PC-9 (cell line): ENCODE measurements at regions not wholly inside any gene's neighbourhood (a gene's known extent, or its start where the extent isn't known, plus 50 kb on each side); places are given as distances from the start of the nearest gene placed in this dataset.
"Not testable (repeated sequence)": the region's sequence is repeated elsewhere in the genome, so short reads cannot be mapped to it uniquely, and the experiment has no call there.

Source experiments
- BruUV-seq: library from RNA; stranded (reverse); fragments of 400-500 nt; replicated peaks from 2 replicates; lab custom pipeline; 2021; lab: Mats Ljungman, UMichigan
- CTCF ChIA-PET: fragments of 300-600 bp; sonication (Branson Sonifier 250); formaldehyde crosslinking; loops from one replicate; lab custom pipeline; 2022; ENCODE audit warnings: antibody characterized with exemption; lab: Charles Lee
- POLR2A ChIA-PET: fragments of 300-600 bp; sonication (Branson Sonifier 250); formaldehyde crosslinking; loops from one replicate; lab custom pipeline; 2022; ENCODE audit warnings: antibody characterized with exemption; ENCODE audit not compliant: unreplicated experiment; lab: Charles Lee
- DNase-seq, 2 experiments: peaks; one replicate each; pipeline versions ENCODE4 v3.0.0 to v3.0.0-alpha.2; 2015 to 2022; ENCODE audit warnings: mixed read lengths in 1 of 2
- H2AFZ ChIP-seq: fragments of 200-600 bp; sonication (generic); 2 replicates; pipeline ENCODE4 v1.8.1; 2017; ENCODE audit warnings: antibody characterized with exemption
- H3F3A ChIP-seq: fragments of 200-600 bp; sonication (generic); 2 replicates; pipeline ENCODE4 v1.8.1; 2017; ENCODE audit warnings: antibody characterized with exemption, mild to moderate bottlenecking, low read depth; ENCODE audit not compliant: insufficient read depth
- H3K27ac ChIP-seq: fragments of 200-600 bp; sonication (generic); 2 replicates; pipeline ENCODE4 v1.6.1; 2016; ENCODE audit warnings: mixed run types
- H3K27me3 ChIP-seq: fragments of 200-600 bp; sonication (generic); 2 replicates; pipeline ENCODE4 v1.6.1; 2016; ENCODE audit warnings: low read depth, mixed run types; ENCODE audit not compliant: insufficient read depth
- H3K36me3 ChIP-seq: fragments of 200-600 bp; sonication (generic); 2 replicates; pipeline ENCODE4 v1.6.1; 2016; ENCODE audit warnings: low read depth, mixed run types
- H3K4me1 ChIP-seq: fragments of 200-600 bp; sonication (generic); replicated peaks from 2 replicates; pipeline ENCODE4 v1.6.1; 2016; ENCODE audit warnings: mixed run types; ENCODE audit not compliant: insufficient read depth
- H3K4me2 ChIP-seq: fragments of 200-600 bp; sonication (generic); 2 replicates; pipeline ENCODE4 v1.6.1; 2017; ENCODE audit warnings: mixed run types
- H3K4me3 ChIP-seq: fragments of 200-600 bp; sonication (generic); 2 replicates; pipeline ENCODE4 v1.6.1; 2016; ENCODE audit warnings: mixed run types
- H3K79me2 ChIP-seq: fragments of 200-600 bp; sonication (generic); 2 replicates; pipeline ENCODE4 v1.6.1; 2017; ENCODE audit warnings: low read depth, mixed run types
- H3K9me2 ChIP-seq: fragments of 200-600 bp; sonication (generic); 2 replicates; pipeline ENCODE4 v1.8.1; 2017; ENCODE audit warnings: mild to moderate bottlenecking; ENCODE audit not compliant: insufficient read depth
- H3K9me3 ChIP-seq: fragments of 200-600 bp; sonication (generic); 2 replicates; pipeline ENCODE4 v1.8.1; 2016; ENCODE audit warnings: low read depth; ENCODE audit not compliant: insufficient read depth
- H4K20me1 ChIP-seq: fragments of 200-600 bp; sonication (generic); 2 replicates; pipeline ENCODE4 v1.8.1; 2017; ENCODE audit not compliant: insufficient read depth
- EZH2 ChIP-seq: fragments of 200-600 bp; sonication (generic); IDR thresholded peaks from 2 replicates; pipeline ENCODE4 v1.8.0; 2017; ENCODE audit warnings: antibody characterized with exemption, low read depth
- intact Hi-C: fragments of 100-400 bp; cut with micrococcal nuclease; formaldehyde crosslinking; loops from one replicate; pipeline ENCODE4 v1.10.0; 2022; ENCODE audit not compliant: unreplicated experiment
- TF ChIP-seq, protein P1 (sequence below): fragments of 200-600 bp; sonication (generic); conservative IDR thresholded peaks from 2 replicates; pipeline ENCODE4 v1.6.1; 2017; ENCODE audit warnings: mixed run types, antibody characterized with exemption, mild to moderate bottlenecking, moderate library complexity

DNA sequence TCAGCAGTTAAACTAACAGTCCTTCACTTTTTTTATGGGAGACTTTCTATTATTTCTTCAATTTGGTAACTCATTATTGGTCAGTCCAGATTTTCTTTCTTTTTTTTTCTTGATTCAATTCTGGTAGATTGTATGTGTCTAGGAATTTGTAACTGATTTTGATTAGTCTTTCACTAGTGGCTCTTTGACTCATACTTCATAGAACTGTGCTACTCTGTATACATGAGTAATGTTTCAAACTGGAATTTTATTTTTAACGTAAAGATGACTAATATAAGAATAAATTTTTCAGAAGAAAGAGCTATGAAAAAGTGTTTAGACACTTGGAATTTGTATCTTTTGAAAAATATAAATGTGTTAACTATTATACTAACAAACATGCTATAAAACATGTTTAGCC is 813.0 kb downstream of the TRAM1L1 start:
- ChIA-PET CTCF (no interaction called here), POLR2A (no interaction called here)
- Histone ChIP-seq H3K4me1 (no peaks in the 10 kb centered on the region), H3K27me3 (no peaks in the 10 kb centered on the region), H3K4me2 (no peak overlapping the region), H3K9me3 (no peaks in the 10 kb centered on the region), H3K79me2 (no peaks in the 10 kb centered on the region), H4K20me1 (no peaks in the 10 kb centered on the region), H3K27ac (no peak overlapping the region), H2AFZ (no peak overlapping the region), H3K4me3 (no peak overlapping the region), H3F3A (no peaks in the 10 kb centered on the region), H3K9me2 (no peaks in the 10 kb centered on the region), H3K36me3 (no peaks in the 10 kb centered on the region)
- TF ChIP-seq EZH2: no peak
- TF ChIP-seq, protein P1, sequence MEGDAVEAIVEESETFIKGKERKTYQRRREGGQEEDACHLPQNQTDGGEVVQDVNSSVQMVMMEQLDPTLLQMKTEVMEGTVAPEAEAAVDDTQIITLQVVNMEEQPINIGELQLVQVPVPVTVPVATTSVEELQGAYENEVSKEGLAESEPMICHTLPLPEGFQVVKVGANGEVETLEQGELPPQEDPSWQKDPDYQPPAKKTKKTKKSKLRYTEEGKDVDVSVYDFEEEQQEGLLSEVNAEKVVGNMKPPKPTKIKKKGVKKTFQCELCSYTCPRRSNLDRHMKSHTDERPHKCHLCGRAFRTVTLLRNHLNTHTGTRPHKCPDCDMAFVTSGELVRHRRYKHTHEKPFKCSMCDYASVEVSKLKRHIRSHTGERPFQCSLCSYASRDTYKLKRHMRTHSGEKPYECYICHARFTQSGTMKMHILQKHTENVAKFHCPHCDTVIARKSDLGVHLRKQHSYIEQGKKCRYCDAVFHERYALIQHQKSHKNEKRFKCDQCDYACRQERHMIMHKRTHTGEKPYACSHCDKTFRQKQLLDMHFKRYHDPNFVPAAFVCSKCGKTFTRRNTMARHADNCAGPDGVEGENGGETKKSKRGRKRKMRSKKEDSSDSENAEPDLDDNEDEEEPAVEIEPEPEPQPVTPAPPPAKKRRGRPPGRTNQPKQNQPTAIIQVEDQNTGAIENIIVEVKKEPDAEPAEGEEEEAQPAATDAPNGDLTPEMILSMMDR: no peak
- intact Hi-C loops: no loop called here
- BruUV-seq: no TSS peak
- DNase-seq: no peak

DNA sequence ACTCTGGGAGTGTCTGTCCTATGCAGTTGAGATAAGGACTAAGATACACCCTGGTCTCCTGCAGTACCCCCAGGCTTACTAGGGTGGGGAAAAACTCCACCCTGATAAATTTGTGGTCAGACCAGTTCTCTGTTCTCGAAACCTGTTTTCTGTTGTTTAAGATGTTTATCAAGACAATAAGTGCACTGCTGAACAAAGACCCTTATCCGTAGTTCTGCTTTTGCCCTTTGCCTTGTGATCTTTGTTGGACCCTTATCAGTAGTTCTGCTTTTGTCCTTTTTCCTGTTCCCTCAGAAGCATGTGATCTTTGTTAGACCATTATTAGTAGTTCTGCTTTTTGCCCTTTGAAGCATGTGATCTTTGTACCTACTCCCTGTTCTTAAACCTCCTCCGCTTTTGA is 824.4 kb downstream of the TRAM1L1 start:
- H3F3A ChIP-seq, H3K27ac ChIP-seq, intact Hi-C loops, CTCF ChIA-PET, H3K79me2 ChIP-seq, H3K4me1 ChIP-seq, H3K9me3 ChIP-seq, H4K20me1 ChIP-seq, H2AFZ ChIP-seq, H3K27me3 ChIP-seq, H3K9me2 ChIP-seq, POLR2A ChIA-PET, H3K36me3 ChIP-seq, DNase-seq, H3K4me2 ChIP-seq, H3K4me3 ChIP-seq, BruUV-seq: not testable (repeated sequence)

DNA sequence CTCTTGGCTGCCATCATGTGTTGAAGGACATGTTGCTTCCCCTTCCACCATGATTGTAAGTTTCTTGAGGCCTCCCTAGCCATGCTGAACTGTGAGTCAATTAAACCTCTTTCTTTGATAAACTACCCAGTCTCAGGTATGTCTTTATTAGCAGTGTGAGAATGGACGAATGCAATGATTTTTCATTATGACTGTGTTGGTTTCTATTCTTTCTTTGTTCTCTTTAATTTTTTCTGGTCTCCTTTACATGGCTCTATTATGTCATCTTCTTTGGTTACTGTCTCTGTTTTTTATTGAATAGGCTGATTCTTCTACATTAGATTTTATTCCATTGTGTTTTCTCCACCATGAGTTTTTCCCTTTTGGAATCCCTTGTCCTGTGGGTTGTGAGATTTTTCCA is 840.6 kb downstream of the TRAM1L1 start:
- Histone ChIP-seq H3K4me2 (no peak overlapping the region), H3K4me3 (no peak overlapping the region), H3K27me3 (no peaks in the 10 kb centered on the region), H3F3A (no peaks in the 10 kb centered on the region), H3K9me3 (no peaks in the 10 kb centered on the region), H3K79me2 (no peaks in the 10 kb centered on the region), H3K9me2 (no peaks in the 10 kb centered on the region), H3K4me1 (no peaks in the 10 kb centered on the region), H3K36me3 (no peaks in the 10 kb centered on the region), H2AFZ (no peak overlapping the region), H3K27ac (no peak overlapping the region), H4K20me1 (no peaks in the 10 kb centered on the region)
- POLR2A ChIA-PET: no interaction called here
- TF ChIP-seq, protein P1: no peak
- TF ChIP-seq EZH2: no peak
- CTCF ChIA-PET: no interaction called here
- no TSS peak for BruUV-seq
- DNase-seq: no peak
- intact Hi-C loops: no loop called here

DNA sequence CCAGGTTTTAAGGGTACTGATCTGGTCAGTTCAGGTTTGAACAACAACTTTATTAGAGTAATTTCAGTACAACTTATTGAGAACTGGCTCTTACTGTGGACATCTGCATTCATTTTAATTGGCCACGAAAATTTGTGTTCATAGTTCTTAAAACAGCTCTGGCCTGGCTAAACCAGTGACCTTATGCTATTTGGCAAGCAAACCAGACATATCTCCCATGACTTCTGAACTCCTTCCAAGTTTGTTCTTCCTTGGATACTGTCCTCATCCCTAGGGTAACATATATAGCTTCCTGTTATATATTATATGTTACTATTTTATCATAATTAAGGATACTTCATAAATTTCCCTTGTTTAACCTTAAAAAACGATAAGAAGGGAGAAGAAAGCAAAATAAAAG is 841.9 kb downstream of the TRAM1L1 start:
- no peaks in the 10 kb centered on the region for H3F3A ChIP-seq
- no peak for DNase-seq
- no peaks in the 10 kb centered on the region for H3K4me1 ChIP-seq
- H3K9me3 ChIP-seq: no peaks in the 10 kb centered on the region
- H3K36me3 ChIP-seq: no peaks in the 10 kb centered on the region
- no TSS peak for BruUV-seq
- no peak overlapping the region for H3K4me2 ChIP-seq
- no peak overlapping the region for H3K27ac ChIP-seq
- no peaks in the 10 kb centered on the region for H3K9me2 ChIP-seq
- H3K27me3 ChIP-seq: no peaks in the 10 kb centered on the region
- ChIA-PET POLR2A (no interaction called here), CTCF (no interaction called here)
- H2AFZ ChIP-seq: no peak overlapping the region
- no peak for TF ChIP-seq EZH2
- TF ChIP-seq, protein P1: no peak
- no peaks in the 10 kb centered on the region for H4K20me1 ChIP-seq
- H3K4me3 ChIP-seq: no peak overlapping the region
- intact Hi-C loops: no loop called here
- H3K79me2 ChIP-seq: no peaks in the 10 kb centered on the region
